Kidney epithelial cell (primary cell): ENCODE measurements at regions not wholly inside any gene's neighbourhood (a gene's known extent, or its start where the extent isn't known, plus 50 kb on each side); places are given as distances from the start of the nearest gene placed in this dataset.
"Not testable (repeated sequence)": the region's sequence is repeated elsewhere in the genome, so short reads cannot be mapped to it uniquely, and the experiment has no call there.

Experiments used
- DNase-seq: peaks from one replicate; pipeline ENCODE4 v3.0.0-alpha.2; 2010; ENCODE audit warnings: low read depth
- H3K27me3 ChIP-seq: 2 replicates; pipeline ENCODE4 v1.6.0; 2011; ENCODE audit warnings: low read length; ENCODE audit not compliant: control insufficient read depth, insufficient read depth
- H3K36me3 ChIP-seq: 2 replicates; pipeline ENCODE4 v1.5.1; 2011; ENCODE audit warnings: low read length; ENCODE audit not compliant: control insufficient read depth, insufficient read depth
- H3K4me3 ChIP-seq: 2 replicates; pipeline ENCODE4 v1.5.1; 2011; ENCODE audit warnings: low read depth, mild to moderate bottlenecking, control low read depth, low read length
- CTCF ChIP-seq: IDR thresholded peaks from 2 replicates; pipeline ENCODE4 v1.5.1; 2011; ENCODE audit warnings: mild to moderate bottlenecking, moderate library complexity, low read length, control low read depth, inconsistent platforms; ENCODE audit not compliant: insufficient read depth, poor library complexity, severe bottlenecking

GRCh38 chr4:127007305-127007704 lies 625.5 kb upstream of the INTU start:
- Histone ChIP-seq H3K27me3 (no peaks in the 10 kb centered on the region), H3K4me3 (no peak overlapping the region), H3K36me3 (no peaks in the 10 kb centered on the region)
- no peak for DNase-seq
- no peak for TF ChIP-seq CTCF

GRCh38 chr4:127012549-127012948 lies 620.2 kb upstream of the INTU start:
- Histone ChIP-seq H3K4me3 (no peak overlapping the region), H3K27me3 (no peaks in the 10 kb centered on the region), H3K36me3 (no peaks in the 10 kb centered on the region)
- DNase-seq, result peak; percentile 62
- TF ChIP-seq CTCF, result no peak

GRCh38 chr4:127015667-127016117 lies 617.1 kb upstream of the INTU start:
- no peak for DNase-seq
- Histone ChIP-seq H3K27me3 (no peaks in the 10 kb centered on the region), H3K36me3 (no peaks in the 10 kb centered on the region), H3K4me3 (no peak overlapping the region)
- no peak for TF ChIP-seq CTCF

- no peaks in the 10 kb centered on the region for H3K27me3 ChIP-seq
- no peak for TF ChIP-seq CTCF
- DNase-seq, result no peak
- no peaks in the 10 kb centered on the region for H3K36me3 ChIP-seq
- no peak overlapping the region for H3K4me3 ChIP-seq
Measured at GRCh38 chr4:127018381-127018780, 614.4 kb upstream of the INTU start.

- not testable (repeated sequence) for H3K4me3 ChIP-seq, DNase-seq, H3K27me3 ChIP-seq, H3K36me3 ChIP-seq
Measured at GRCh38 chr4:127020831-127021230, 611.9 kb upstream of the INTU start.

- H3K27me3 ChIP-seq, result no peaks in the 10 kb centered on the region
- DNase-seq, result no peak
- no peak for TF ChIP-seq CTCF
- no peaks in the 10 kb centered on the region for H3K36me3 ChIP-seq
- no peak overlapping the region for H3K4me3 ChIP-seq
Measured at GRCh38 chr4:127036296-127036695, 596.5 kb upstream of the INTU start.
